ENCODE measurements at regions not wholly inside any gene's neighbourhood (a gene's known extent, or its start where the extent isn't known, plus 50 kb on each side); places are given as distances from the start of the nearest gene placed in this dataset.
A peak's percentile ranks its signal among the peaks of the same experiment; 100 is the strongest.

- no peak for DNase-seq (ENCODE audit: unreplicated experiment)
- H3K4me1 Mint-ChIP-seq (ENCODE audit: insufficient read depth, unreplicated experiment): peaks cover 17% of the 10 kb centered on the region
- ChIA-PET CTCF (interaction anchor here (1.2 kb wide), 1 partner anchor 87 kb away, joined by 5 read pairs; no protein-coding TSS in a partner anchor), POLR2A (interaction anchor here (0.8 kb wide), 1 partner anchor 11 kb away, joined by 4 read pairs; no protein-coding TSS in a partner anchor)
- H3K4me3 Mint-ChIP-seq (ENCODE audit: unreplicated experiment): no peak overlapping the region
- H3K27me3 Mint-ChIP-seq (ENCODE audit: insufficient read depth, unreplicated experiment): peaks cover 1% of the 10 kb centered on the region
- H3K9me3 Mint-ChIP-seq (ENCODE audit: unreplicated experiment): no peaks in the 10 kb centered on the region
- no TSS peak for BruUV-seq (replicated peaks)
- TF ChIP-seq, protein P1, sequence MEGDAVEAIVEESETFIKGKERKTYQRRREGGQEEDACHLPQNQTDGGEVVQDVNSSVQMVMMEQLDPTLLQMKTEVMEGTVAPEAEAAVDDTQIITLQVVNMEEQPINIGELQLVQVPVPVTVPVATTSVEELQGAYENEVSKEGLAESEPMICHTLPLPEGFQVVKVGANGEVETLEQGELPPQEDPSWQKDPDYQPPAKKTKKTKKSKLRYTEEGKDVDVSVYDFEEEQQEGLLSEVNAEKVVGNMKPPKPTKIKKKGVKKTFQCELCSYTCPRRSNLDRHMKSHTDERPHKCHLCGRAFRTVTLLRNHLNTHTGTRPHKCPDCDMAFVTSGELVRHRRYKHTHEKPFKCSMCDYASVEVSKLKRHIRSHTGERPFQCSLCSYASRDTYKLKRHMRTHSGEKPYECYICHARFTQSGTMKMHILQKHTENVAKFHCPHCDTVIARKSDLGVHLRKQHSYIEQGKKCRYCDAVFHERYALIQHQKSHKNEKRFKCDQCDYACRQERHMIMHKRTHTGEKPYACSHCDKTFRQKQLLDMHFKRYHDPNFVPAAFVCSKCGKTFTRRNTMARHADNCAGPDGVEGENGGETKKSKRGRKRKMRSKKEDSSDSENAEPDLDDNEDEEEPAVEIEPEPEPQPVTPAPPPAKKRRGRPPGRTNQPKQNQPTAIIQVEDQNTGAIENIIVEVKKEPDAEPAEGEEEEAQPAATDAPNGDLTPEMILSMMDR (IDR thresholded peaks at IDR 0.05; ENCODE audit: unreplicated experiment): no peak
- no peak overlapping the region for H3K27ac Mint-ChIP-seq (ENCODE audit: low read depth, unreplicated experiment)
- intact Hi-C loops (cut with micrococcal nuclease): no loop called here
- H3K36me3 Mint-ChIP-seq (ENCODE audit: insufficient read depth, unreplicated experiment): no peaks in the 10 kb centered on the region
Measured at GRCh38 chr11:92822410-92822809, 147.0 kb upstream of the MTNR1B start.

- TF ChIP-seq, protein P1 (IDR thresholded peaks at IDR 0.05; ENCODE audit: unreplicated experiment): no peak
- no peaks in the 10 kb centered on the region for H3K36me3 Mint-ChIP-seq (ENCODE audit: insufficient read depth, unreplicated experiment)
- H3K4me3 Mint-ChIP-seq (ENCODE audit: unreplicated experiment): no peak overlapping the region
- H3K27me3 Mint-ChIP-seq (ENCODE audit: insufficient read depth, unreplicated experiment): peaks cover 12% of the 10 kb centered on the region
- no peak overlapping the region for H3K27ac Mint-ChIP-seq (ENCODE audit: low read depth, unreplicated experiment)
- peak; percentile 68 for DNase-seq (ENCODE audit: unreplicated experiment)
- ChIA-PET CTCF (interaction anchor here (0.6 to 1.7 kb wide), 4 partner anchors 64 to 116 kb away, joined by 3 to 4 read pairs (median 3); no protein-coding TSS in a partner anchor), POLR2A (interaction anchor here (0.9 to 1.8 kb wide), 3 partner anchors 9 to 27 kb away, joined by 3 to 5 read pairs (median 4); no protein-coding TSS in a partner anchor)
- H3K4me1 Mint-ChIP-seq (ENCODE audit: insufficient read depth, unreplicated experiment): peaks cover 20% of the 10 kb centered on the region
- intact Hi-C loops (cut with micrococcal nuclease): no loop called here
- no TSS peak for BruUV-seq (replicated peaks)
- no peaks in the 10 kb centered on the region for H3K9me3 Mint-ChIP-seq (ENCODE audit: unreplicated experiment)
Measured at GRCh38 chr11:92826136-92826535, 143.3 kb upstream of the MTNR1B start.

- Mint-ChIP-seq H3K27me3 (ENCODE audit: insufficient read depth, unreplicated experiment) (peaks cover 17% of the 10 kb centered on the region), H3K27ac (ENCODE audit: low read depth, unreplicated experiment) (no peak overlapping the region), H3K4me1 (ENCODE audit: insufficient read depth, unreplicated experiment) (peaks cover 20% of the 10 kb centered on the region), H3K36me3 (ENCODE audit: insufficient read depth, unreplicated experiment) (no peaks in the 10 kb centered on the region), H3K9me3 (ENCODE audit: unreplicated experiment) (no peaks in the 10 kb centered on the region), H3K4me3 (ENCODE audit: unreplicated experiment) (no peak overlapping the region)
- POLR2A ChIA-PET: interaction anchor here (1.4 to 1.8 kb wide), 2 partner anchors 8 to 26 kb away, joined by 4 to 5 read pairs; no protein-coding TSS in a partner anchor
- no TSS peak for BruUV-seq (replicated peaks)
- no peak for DNase-seq (ENCODE audit: unreplicated experiment)
- intact Hi-C loops (cut with micrococcal nuclease): no loop called here
- CTCF ChIA-PET: interaction anchor here (0.5 to 1.7 kb wide), 4 partner anchors 64 to 961 kb away, joined by 3 to 4 read pairs (median 3); no protein-coding TSS in a partner anchor
- TF ChIP-seq, protein P1 (IDR thresholded peaks at IDR 0.05; ENCODE audit: unreplicated experiment): peak; percentile 16
Measured at GRCh38 chr11:92826603-92827002, 142.8 kb upstream of the MTNR1B start.

GRCh38 chr11:92827132-92827531, 142.3 kb upstream of the MTNR1B start:
- POLR2A ChIA-PET: interaction anchor here (1.0 kb wide), 1 partner anchor 11 kb away, joined by 3 read pairs; no protein-coding TSS in a partner anchor
- intact Hi-C loops (cut with micrococcal nuclease): no loop called here
- no TSS peak for BruUV-seq (replicated peaks)
- H3K4me1 Mint-ChIP-seq (ENCODE audit: insufficient read depth, unreplicated experiment): peaks cover 20% of the 10 kb centered on the region
- no peaks in the 10 kb centered on the region for H3K9me3 Mint-ChIP-seq (ENCODE audit: unreplicated experiment)
- H3K36me3 Mint-ChIP-seq (ENCODE audit: insufficient read depth, unreplicated experiment): no peaks in the 10 kb centered on the region
- peaks cover 22% of the 10 kb centered on the region for H3K27me3 Mint-ChIP-seq (ENCODE audit: insufficient read depth, unreplicated experiment)
- H3K27ac Mint-ChIP-seq (ENCODE audit: low read depth, unreplicated experiment): no peak overlapping the region
- CTCF ChIA-PET: interaction anchor here (0.5 to 1.7 kb wide), 2 partner anchors 88 to 962 kb away, joined by 3 read pairs; no protein-coding TSS in a partner anchor
- no peak for DNase-seq (ENCODE audit: unreplicated experiment)
- H3K4me3 Mint-ChIP-seq (ENCODE audit: unreplicated experiment): no peak overlapping the region
- TF ChIP-seq, protein P1 (IDR thresholded peaks at IDR 0.05; ENCODE audit: unreplicated experiment): no peak
